ENCODE measurements at regions not wholly inside any gene's neighbourhood (a gene's known extent, or its start where the extent isn't known, plus 50 kb on each side); places are given as distances from the start of the nearest gene placed in this dataset.

GRCh38 chr4:35800669-35801068 lies 443.6 kb downstream of the ARAP2 start:
- TF ChIP-seq CTCF (conservative IDR thresholded peaks at IDR 0.05; ENCODE audit: low read depth, low read length) = no peak
- H3K4me3 ChIP-seq (ENCODE audit: low read depth, low read length) = no peak overlapping the region
- no peak for DNase-seq (ENCODE audit: low read depth)

GRCh38 chr4:35802644-35803043 lies 441.7 kb downstream of the ARAP2 start:
- DNase-seq (ENCODE audit: low read depth) = no peak
- no peak overlapping the region for H3K4me3 ChIP-seq (ENCODE audit: low read depth, low read length)
- no peak for TF ChIP-seq CTCF (conservative IDR thresholded peaks at IDR 0.05; ENCODE audit: low read depth, low read length)

GRCh38 chr4:35818520-35818919 lies 425.8 kb downstream of the ARAP2 start:
- DNase-seq (ENCODE audit: low read depth) = no peak
- no peak for TF ChIP-seq CTCF (conservative IDR thresholded peaks at IDR 0.05; ENCODE audit: low read depth, low read length)

GRCh38 chr4:35820003-35820402 lies 424.3 kb downstream of the ARAP2 start:
- no peak for DNase-seq (ENCODE audit: low read depth)
- TF ChIP-seq CTCF (conservative IDR thresholded peaks at IDR 0.05; ENCODE audit: low read depth, low read length) = no peak
- H3K4me3 ChIP-seq (ENCODE audit: low read depth, low read length) = no peak overlapping the region

More at GRCh38 chr4:35818520-35818919, 425.8 kb downstream of the ARAP2 start:
- no peak overlapping the region for H3K4me3 ChIP-seq (ENCODE audit: low read depth, low read length)

- no peak for TF ChIP-seq CTCF (conservative IDR thresholded peaks at IDR 0.05; ENCODE audit: low read depth, low read length)
- DNase-seq (ENCODE audit: low read depth) = no peak
Measured at GRCh38 chr4:35824231-35824630, 420.1 kb downstream of the ARAP2 start.

GRCh38 chr4:35835893-35836292 lies 408.4 kb downstream of the ARAP2 start:
- no peak for TF ChIP-seq CTCF (conservative IDR thresholded peaks at IDR 0.05; ENCODE audit: low read depth, low read length)
- DNase-seq (ENCODE audit: low read depth) = no peak
- H3K4me3 ChIP-seq (ENCODE audit: low read depth, low read length) = no peak overlapping the region

More at GRCh38 chr4:35824231-35824630, 420.1 kb downstream of the ARAP2 start:
- no peak overlapping the region for H3K4me3 ChIP-seq (ENCODE audit: low read depth, low read length)

GRCh38 chr4:35836596-35836995 lies 407.7 kb downstream of the ARAP2 start:
- DNase-seq (ENCODE audit: low read depth) = no peak
- no peak for TF ChIP-seq CTCF (conservative IDR thresholded peaks at IDR 0.05; ENCODE audit: low read depth, low read length)
- H3K4me3 ChIP-seq (ENCODE audit: low read depth, low read length) = no peak overlapping the region
